Gastroesophageal sphincter (tissue), 4 donors: ENCODE measurements at regions not wholly inside any gene's neighbourhood (a gene's known extent, or its start where the extent isn't known, plus 50 kb on each side); places are given as distances from the start of the nearest gene placed in this dataset.

Source experiments
- ATAC-seq: fragments of 150-250 bp; one replicate; pipeline ENCODE4 v1.9.1; 2016; ENCODE audit warnings: mild to moderate bottlenecking, moderate library complexity
- H3K27ac ChIP-seq, 4 donors: fragments of 200-600 bp; sonication (generic) in 3 of 4; 1 replicate in 3 of 4; 2 replicates in 1 of 4; pipeline ENCODE4 v1.5.1; 2016 to 2019
- H3K27me3 ChIP-seq: fragments of 200-600 bp; sonication (generic); one replicate; pipeline ENCODE4 v1.5.1; 2019
- H3K36me3 ChIP-seq, 2 donors: fragments of 200-600 bp; sonication (generic); one replicate each; pipeline ENCODE4 v1.5.1; 2019; ENCODE audit warnings: control low read depth in 1 of 2
- H3K4me1 ChIP-seq, 3 donors: fragments of 200-600 bp; sonication (generic); 1 replicate in 2 of 3; 2 replicates in 1 of 3; pipeline ENCODE4 v1.5.1; 2016 to 2019; ENCODE audit warnings: control low read depth in 2 of 3
- H3K4me3 ChIP-seq, 2 donors: fragments of 200-600 bp; sonication (generic); one replicate each; pipeline ENCODE4 v1.5.1; 2019; ENCODE audit warnings: mild to moderate bottlenecking in 1 of 2, moderate library complexity in 1 of 2
- H3K9me3 ChIP-seq, 3 donors: fragments of 200-600 bp; sonication (generic); one replicate each; pipeline ENCODE4 v1.5.1; 2017 to 2019; ENCODE audit warnings: control low read depth in 2 of 3
- EP300 ChIP-seq: sonication (generic); formaldehyde crosslinking; IDR thresholded peaks from one replicate; pipeline ENCODE4 v1.6.1; 2017; ENCODE audit warnings: antibody characterized with exemption, mild to moderate bottlenecking
- POLR2A ChIP-seq, 2 donors: fragments of 450-650 bp; IDR thresholded peaks; one replicate each; pipeline ENCODE4 v1.6.1; 2017; ENCODE audit warnings: antibody characterized with exemption in 2 of 2, mild to moderate bottlenecking in 2 of 2, moderate library complexity in 1 of 2
- POLR2AphosphoS5 ChIP-seq: sonication (generic); formaldehyde crosslinking; IDR thresholded peaks from one replicate; pipeline ENCODE4 v1.6.1; 2017; ENCODE audit warnings: antibody characterized with exemption
- WGBS, 2 donors: methylation state at CpG; one replicate each; pipeline ENCODE4 v1.1.5; 2018; ENCODE audit warnings: low coverage in 1 of 2; 5-methylcytosine and 5-hydroxymethylcytosine counted together
- TF ChIP-seq, protein P1 (sequence below), 4 experiments: fragments of 200-600 bp in 2 of 4; fragments of 450-650 bp in 2 of 4; sonication (generic) in 1 of 4; IDR thresholded peaks; one replicate each; pipeline ENCODE4 v1.5.1; 2017 to 2019; ENCODE audit warnings: antibody characterized with exemption in 4 of 4, mild to moderate bottlenecking in 2 of 4, moderate library complexity in 2 of 4

DNA sequence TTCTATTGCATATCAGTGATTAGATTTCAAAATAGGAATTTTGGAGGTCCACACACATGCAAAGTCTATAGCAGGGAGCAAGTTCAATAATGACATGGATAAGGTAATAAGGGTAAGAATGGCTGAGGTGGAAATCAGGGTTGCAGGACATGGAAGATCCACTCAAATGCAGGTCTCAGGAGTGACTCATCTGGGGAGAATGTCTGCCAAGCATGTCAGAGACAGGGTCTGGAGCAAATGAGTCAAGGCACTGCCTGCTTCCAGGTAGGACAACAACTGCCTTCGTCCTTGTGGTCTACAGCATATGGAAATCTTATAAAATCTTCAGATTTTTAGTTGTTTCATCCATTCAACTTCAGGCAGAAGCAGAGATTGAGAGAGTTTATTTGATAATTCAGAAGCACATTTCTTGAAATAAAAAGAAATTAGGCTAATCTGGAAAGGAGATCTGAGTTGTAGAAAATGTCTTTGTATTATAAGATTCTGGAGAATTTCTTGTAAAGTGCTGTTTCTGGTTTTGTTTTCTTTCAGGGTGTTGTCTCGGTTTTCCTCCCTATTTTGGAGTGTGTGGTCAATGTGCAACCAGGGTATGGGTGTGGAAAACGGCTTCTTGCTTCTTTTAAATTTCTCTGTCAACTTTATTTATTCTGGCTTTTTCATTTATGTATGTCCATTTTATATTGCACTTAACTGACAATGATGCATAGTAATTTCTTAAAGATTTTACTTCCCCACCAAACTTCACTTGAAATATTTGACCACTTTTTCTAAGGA lies 748.8 kb downstream of the LIG4 start:
- 75 to 79% methylated on average over 2 to 3 of the region's 3 CpGs for WGBS, 2 donors
- H3K4me3 ChIP-seq = no peak overlapping the region
- H3K27me3 ChIP-seq = no peaks in the 10 kb centered on the region
- no peaks in the 10 kb centered on the region for H3K9me3 ChIP-seq
- no peak overlapping the region for H3K27ac ChIP-seq
- ATAC-seq = no peak
- no peaks in the 10 kb centered on the region for H3K4me1 ChIP-seq
- TF ChIP-seq EP300 (no peak), POLR2A (IDR thresholded peaks at IDR 0.05) (no peak), POLR2AphosphoS5 (no peak)
- TF ChIP-seq, protein P1, sequence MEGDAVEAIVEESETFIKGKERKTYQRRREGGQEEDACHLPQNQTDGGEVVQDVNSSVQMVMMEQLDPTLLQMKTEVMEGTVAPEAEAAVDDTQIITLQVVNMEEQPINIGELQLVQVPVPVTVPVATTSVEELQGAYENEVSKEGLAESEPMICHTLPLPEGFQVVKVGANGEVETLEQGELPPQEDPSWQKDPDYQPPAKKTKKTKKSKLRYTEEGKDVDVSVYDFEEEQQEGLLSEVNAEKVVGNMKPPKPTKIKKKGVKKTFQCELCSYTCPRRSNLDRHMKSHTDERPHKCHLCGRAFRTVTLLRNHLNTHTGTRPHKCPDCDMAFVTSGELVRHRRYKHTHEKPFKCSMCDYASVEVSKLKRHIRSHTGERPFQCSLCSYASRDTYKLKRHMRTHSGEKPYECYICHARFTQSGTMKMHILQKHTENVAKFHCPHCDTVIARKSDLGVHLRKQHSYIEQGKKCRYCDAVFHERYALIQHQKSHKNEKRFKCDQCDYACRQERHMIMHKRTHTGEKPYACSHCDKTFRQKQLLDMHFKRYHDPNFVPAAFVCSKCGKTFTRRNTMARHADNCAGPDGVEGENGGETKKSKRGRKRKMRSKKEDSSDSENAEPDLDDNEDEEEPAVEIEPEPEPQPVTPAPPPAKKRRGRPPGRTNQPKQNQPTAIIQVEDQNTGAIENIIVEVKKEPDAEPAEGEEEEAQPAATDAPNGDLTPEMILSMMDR (IDR thresholded peaks at IDR 0.05) = no peak
- no peaks in the 10 kb centered on the region for H3K36me3 ChIP-seq

DNA sequence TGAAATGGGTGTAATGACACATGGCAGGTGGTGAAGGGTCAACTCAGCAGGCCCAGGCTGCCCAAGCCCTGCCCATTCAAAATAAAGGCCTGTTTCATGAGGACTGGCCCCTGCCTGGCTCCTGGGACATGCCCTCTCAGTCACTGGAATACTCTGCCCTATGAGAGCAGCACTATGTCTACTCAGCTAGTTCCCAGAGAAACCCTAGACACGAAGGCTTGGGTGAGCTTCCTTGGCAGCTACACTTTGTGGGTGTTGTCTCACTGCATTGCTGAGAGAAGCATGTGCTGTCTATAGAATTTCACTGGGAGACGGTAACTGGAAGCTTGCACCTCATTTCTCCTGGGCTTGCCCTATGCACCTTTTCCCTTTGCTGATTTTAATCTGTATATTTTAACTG lies 752.8 kb downstream of the LIG4 start:
- no peak for TF ChIP-seq POLR2A (IDR thresholded peaks at IDR 0.05)
- TF ChIP-seq POLR2AphosphoS5 = no peak
- TF ChIP-seq, protein P1 (IDR thresholded peaks at IDR 0.05) = no peak
- TF ChIP-seq EP300 = no peak
- no peaks in the 10 kb centered on the region for H3K9me3 ChIP-seq
- H3K27me3 ChIP-seq = no peaks in the 10 kb centered on the region
- 57% methylated on average over 2 of the region's 2 CpGs; no CpG with 5 or more reads in 1 of the 2 donors for WGBS, 2 donors
- H3K27ac ChIP-seq = no peak overlapping the region
- H3K4me3 ChIP-seq = no peak overlapping the region
- no peaks in the 10 kb centered on the region for H3K4me1 ChIP-seq
- ATAC-seq = no peak
- H3K36me3 ChIP-seq = no peaks in the 10 kb centered on the region

DNA sequence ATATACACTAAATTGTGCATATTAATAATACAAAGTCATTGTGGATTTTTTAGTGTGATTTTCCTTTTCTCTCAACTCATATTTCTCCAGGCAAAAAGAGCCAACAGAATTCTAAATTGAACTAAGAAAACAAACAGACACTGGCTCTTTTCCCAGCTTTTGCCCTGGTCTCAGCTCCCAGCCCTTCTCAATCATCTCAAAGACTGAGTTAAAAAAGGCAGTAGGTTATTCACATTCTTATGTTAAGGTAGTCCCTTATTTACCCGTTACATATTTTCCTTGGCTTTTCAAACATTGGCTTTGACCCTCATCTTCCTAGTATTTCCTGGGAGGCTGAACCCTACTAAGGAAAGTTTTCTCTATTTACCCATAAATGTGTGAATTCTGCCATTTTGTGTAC lies 753.6 kb downstream of the LIG4 start:
- ATAC-seq = no peak
- TF ChIP-seq, protein P1 (IDR thresholded peaks at IDR 0.05) = no peak
- TF ChIP-seq POLR2A (IDR thresholded peaks at IDR 0.05) (no peak), EP300 (no peak), POLR2AphosphoS5 (no peak)
- 8 to 43% methylated on average over 1 of the region's 1 CpG for WGBS, 2 donors
- Histone ChIP-seq H3K27ac (no peak overlapping the region), H3K27me3 (no peaks in the 10 kb centered on the region), H3K4me3 (no peak overlapping the region), H3K4me1 (no peaks in the 10 kb centered on the region), H3K9me3 (no peaks in the 10 kb centered on the region), H3K36me3 (no peaks in the 10 kb centered on the region)

DNA sequence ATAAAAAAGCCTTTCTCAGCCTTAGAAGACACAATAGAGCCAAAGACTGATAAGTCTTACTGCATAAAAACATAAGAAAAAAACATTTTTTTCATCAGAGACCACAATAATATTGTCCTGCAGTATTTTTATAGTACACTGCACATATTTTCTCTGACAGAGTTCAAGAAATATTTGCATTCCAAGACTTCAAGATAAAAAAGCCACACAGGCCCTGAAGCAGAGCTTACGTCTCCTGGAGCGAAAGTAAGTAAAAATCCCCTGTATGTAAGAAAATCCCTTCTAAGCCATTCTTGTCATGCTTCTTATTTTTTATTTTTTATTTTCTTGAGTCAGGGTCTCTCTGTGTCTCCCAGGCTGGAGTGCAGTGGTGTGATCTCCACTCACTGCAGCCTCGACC lies 755.9 kb downstream of the LIG4 start:
- no peaks in the 10 kb centered on the region for H3K27me3 ChIP-seq
- H3K4me3 ChIP-seq = no peak overlapping the region
- H3K9me3 ChIP-seq = peaks cover 0 to 3% (median 0%) of the 10 kb centered on the region in 3 donors
- no peaks in the 10 kb centered on the region for H3K4me1 ChIP-seq
- WGBS, 2 donors = 57 to 68% methylated on average over 2 to 3 of the region's 3 CpGs
- ATAC-seq = no peak
- no peaks in the 10 kb centered on the region for H3K36me3 ChIP-seq
- TF ChIP-seq POLR2A (IDR thresholded peaks at IDR 0.05) (no peak), EP300 (no peak), POLR2AphosphoS5 (no peak)
- TF ChIP-seq, protein P1 (IDR thresholded peaks at IDR 0.05) = no peak
- H3K27ac ChIP-seq = no peak overlapping the region

DNA sequence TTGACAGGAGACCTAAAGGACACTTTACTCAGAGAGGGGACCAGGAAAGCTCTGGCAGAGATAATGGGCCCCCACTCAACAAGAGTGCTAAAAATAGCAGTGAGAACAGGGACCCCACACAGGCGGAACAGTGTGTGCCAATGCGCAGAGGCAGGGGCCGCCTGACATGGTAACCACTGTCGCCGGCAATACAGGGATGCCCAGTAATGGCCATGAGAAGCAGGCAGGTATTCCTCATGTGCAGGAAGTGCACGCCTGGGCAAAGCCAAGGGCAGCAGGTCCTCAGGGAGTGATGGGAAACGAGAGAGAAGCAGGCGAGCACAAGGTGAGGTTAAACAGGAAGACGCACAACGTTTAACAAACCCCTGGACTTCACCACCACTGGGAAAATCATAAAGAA lies 757.1 kb downstream of the LIG4 start:
- Histone ChIP-seq H3K27me3 (no peaks in the 10 kb centered on the region), H3K27ac (no peak overlapping the region), H3K36me3 (no peaks in the 10 kb centered on the region), H3K4me1 (no peaks in the 10 kb centered on the region), H3K4me3 (no peak overlapping the region), H3K9me3 (peaks cover 0 to 13% (median 0%) of the 10 kb centered on the region in 3 donors)
- TF ChIP-seq EP300 (no peak), POLR2AphosphoS5 (no peak), POLR2A (IDR thresholded peaks at IDR 0.05) (no peak)
- TF ChIP-seq, protein P1 (IDR thresholded peaks at IDR 0.05) = no peak
- 60 to 90% methylated on average over 1 to 9 of the region's 10 CpGs for WGBS, 2 donors
- no peak for ATAC-seq
